GM18951 (cell line): ENCODE measurements at regions not wholly inside any gene's neighbourhood (a gene's known extent, or its start where the extent isn't known, plus 50 kb on each side); places are given as distances from the start of the nearest gene placed in this dataset.
"Not testable (repeated sequence)": the region's sequence is repeated elsewhere in the genome, so short reads cannot be mapped to it uniquely, and the experiment has no call there.

ENCODE experiments used
- in situ Hi-C: fragments of 300-500 bp; cut with MboI; formaldehyde crosslinking; loops from one replicate; pipeline ENCODE4 v1.12.0; 2022; ENCODE audit warnings: low sequenced_read_pairs, mixed read lengths, inconsistent platforms; ENCODE audit not compliant: unreplicated experiment

DNA sequence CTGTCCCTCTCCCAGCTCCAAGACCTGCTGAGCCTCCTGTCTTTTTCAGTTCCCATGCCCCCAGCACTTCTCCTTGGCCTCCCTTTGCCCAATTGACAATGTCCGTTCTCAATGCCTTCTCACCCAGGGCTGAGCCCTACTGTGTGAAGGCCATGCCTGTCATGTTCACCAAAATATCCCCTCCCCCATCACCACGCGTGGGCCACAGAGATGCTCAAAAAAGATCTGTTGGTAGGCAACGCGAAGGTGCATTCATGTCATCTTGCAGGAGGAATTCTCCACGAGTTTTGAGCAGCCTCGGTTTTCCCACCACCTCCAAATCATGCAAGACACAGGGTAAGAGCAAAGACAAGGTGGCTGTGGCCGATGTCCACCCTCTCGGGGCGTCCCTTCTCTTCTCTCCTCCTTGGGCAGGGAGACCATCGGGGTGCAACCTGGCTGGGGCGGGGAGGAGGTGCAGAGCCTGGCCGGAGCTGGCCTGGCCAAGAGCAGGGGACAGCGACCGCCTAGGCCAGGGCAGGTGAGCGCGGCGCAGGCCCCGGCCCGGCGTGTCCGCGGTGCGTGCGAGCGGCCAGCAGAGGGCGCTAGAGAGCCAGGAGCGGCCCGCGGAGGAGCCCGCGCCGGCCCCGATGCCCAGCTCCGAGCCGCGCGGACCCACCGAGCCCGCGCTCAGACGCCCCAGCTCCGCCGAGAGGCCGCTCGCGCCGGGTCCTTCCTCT, 56.3 kb upstream of the KRTAP5-11 start:
- in situ Hi-C loops: not testable (repeated sequence)

DNA sequence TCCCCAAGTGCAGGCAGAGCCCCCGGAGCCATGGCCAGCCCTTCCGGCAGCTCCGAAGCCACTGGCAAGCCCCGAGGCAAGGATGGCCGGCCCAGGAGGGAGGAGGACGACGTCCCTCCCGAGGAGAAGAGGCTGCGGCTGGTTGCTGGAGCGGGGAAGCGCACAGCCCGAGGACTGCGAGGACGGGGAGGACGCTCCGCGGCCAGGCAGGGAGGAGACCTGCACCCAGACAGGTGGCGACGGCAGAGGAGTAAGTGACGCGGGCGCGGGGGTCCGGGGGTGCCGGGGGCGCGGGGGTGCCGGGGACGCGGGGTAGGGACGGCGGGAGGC, 56.8 kb upstream of the KRTAP5-11 start:
- in situ Hi-C loops: not testable (repeated sequence)

DNA sequence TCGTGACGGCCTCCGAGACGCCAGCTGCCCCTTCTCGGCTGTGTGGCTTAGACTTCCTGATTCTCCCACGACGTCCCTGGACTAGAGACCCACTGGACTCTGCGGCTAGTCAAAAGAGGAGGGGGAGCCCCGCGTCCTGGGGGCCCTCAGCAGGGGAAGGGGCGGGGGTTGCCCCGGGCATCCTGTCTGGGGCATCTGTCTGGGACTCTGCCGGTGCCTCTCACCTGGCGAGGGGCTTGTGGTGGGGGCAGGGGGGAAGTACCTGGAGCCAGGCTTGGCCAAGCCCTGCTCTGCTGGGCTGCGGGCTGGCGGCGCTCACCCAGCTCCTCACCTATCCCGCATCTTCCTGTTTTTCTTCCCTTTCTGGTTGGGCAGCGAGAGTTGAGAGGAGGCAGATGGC, 57.2 kb upstream of the KRTAP5-11 start:
- in situ Hi-C loops: not testable (repeated sequence)

DNA sequence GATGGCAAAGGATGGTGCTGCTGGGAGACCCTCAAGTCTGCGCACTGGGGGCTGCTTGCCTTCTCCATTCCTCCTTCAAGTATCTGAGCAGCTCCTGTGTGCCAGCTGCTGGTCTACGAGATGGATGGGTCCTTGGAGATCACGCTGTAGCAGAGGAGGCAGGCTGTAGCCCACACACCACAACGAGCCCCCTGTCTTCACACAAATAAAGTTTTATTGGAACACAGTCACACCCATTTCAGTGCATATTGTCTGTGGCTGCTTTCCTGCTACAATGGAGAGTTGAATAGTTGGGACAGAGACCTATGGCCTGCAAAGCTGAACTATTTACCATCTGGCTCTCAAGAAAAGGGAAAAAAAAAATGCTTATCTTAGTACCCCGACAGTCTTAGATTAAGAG, 64.4 kb upstream of the KRTAP5-11 start:
- in situ Hi-C loops: not testable (repeated sequence)

- in situ Hi-C loops: not testable (repeated sequence)
Measured at GRCh38 chr11:71652998-71653397, 70.3 kb upstream of the KRTAP5-11 start.

GRCh38 chr11:71654423-71654822, 71.7 kb upstream of the KRTAP5-11 start:
- in situ Hi-C loops: not testable (repeated sequence)

GRCh38 chr11:71655041-71655440, 72.4 kb upstream of the KRTAP5-11 start:
- in situ Hi-C loops: not testable (repeated sequence)

DNA sequence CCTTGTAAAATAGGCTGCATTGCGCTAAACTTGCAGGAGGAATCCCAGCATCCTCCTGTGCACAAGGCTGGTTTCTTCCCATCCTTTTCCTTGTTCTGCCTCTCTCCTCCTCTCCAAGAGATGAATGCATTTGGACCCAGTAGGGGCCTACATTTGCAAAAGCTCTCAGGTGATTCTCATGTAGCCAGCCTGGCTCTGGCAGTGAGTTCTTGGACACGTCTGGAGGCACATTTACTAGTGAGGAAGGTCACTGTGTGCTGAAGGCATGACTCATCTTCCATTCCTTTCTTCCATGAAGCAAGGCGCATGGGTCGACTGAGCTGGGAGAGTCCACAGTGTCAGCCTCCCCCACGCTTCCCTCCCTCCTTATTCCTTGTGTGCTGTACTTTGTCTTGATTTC, 73.8 kb upstream of the KRTAP5-11 start:
- in situ Hi-C loops: not testable (repeated sequence)

DNA sequence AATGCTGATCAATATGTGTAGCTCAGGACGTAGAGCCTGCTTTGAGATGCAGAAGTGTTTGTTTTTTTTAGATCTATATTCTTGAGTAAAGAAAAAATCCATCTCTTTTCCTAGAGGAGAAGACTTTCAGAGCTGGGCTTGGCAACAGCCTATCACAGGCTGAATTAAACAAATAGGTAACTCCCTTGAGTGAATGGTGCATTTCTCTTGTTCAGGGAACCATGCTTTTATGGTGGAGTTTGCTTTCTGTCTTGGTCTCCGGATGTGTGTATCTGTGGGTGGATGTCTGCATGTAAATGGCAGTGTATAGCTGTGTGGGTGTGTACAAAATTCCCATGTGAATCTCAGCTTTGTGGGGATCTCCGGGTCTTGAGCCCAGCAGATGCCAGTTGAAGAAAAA, 82.3 kb upstream of the KRTAP5-11 start:
- in situ Hi-C loops: not testable (repeated sequence)

DNA sequence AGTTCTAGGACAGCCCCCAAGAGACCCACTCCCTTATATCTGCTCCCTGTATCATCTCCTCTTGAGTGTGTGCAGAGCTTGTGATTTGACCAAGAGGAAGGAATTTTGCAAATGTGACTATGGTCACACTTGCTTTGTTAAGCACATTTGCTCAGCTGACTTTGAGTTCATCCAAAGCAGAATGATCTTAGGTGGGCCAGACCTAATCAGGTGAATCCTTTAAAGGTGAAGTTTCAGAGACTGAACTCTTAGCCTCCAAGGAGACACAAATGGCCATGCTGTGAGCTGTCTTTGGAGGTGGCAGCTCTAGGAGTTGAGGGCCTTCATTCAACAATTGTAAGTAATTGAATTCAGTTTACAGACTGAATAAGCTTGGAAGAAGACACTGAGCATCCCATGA, 115.4 kb upstream of the KRTAP5-11 start:
- in situ Hi-C loops: not testable (repeated sequence)

DNA sequence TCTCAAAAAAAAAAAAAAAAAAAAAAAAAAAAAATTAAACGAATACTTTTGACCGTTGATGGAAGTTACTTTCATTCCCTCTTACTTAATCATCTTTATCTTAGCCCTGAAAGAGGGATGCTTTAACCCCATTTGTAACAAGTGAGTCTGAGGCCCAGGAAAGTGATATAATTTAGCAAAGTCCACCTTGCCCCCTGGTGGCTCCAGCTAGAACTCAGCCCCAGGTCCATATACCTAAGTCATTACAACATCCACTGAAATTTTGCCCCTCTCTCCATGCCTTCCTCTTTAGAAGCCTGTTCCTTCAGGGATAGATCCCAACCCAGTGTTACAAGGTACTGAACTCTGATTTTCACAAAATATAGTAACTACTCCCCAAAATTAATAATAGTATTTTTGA, 116.3 kb upstream of the KRTAP5-11 start:
- in situ Hi-C loops: not testable (repeated sequence)

DNA sequence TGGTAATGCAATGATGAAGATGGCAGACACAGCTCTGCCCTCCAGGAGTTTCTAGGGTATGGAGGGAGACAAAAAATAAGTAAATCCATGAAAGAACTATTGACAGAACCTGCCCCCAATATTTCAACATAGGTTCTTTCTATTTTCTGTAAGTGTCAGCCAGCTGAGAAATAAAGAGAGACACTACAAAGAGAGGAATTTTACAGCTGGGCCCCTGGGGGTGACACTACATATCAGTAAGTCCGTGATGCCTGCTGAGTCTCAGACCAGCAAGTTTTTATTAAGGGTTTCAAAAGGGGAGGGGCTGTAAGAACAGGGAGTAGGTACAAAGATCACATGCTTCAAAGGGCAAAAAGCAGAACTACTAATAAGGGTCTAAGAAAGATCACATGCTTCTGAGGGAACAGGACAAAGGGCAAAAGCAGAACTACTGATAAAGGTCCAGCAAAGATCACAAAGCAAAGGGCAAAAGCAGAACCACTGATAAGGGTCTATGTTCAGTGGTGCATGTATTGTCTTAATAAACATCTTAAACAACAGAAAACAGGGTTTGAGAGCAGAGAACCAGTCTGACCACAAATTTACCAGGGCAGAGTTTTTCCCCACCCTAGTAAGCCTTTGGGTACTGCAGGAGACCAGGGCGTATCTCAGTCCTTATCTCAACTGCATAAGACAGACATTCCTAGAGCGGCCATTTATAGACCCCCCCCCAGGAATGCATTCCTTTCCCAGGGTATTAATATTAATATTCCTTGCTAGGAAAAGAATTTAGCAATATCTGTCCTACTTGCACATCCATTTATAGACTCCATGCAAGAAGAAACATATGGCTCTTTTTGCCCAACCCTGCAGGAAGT, 119.0 kb upstream of the KRTAP5-11 start:
- in situ Hi-C loops: not testable (repeated sequence)

GRCh38 chr11:71705086-71705737, 122.5 kb upstream of the KRTAP5-11 start:
- in situ Hi-C loops: not testable (repeated sequence)

DNA sequence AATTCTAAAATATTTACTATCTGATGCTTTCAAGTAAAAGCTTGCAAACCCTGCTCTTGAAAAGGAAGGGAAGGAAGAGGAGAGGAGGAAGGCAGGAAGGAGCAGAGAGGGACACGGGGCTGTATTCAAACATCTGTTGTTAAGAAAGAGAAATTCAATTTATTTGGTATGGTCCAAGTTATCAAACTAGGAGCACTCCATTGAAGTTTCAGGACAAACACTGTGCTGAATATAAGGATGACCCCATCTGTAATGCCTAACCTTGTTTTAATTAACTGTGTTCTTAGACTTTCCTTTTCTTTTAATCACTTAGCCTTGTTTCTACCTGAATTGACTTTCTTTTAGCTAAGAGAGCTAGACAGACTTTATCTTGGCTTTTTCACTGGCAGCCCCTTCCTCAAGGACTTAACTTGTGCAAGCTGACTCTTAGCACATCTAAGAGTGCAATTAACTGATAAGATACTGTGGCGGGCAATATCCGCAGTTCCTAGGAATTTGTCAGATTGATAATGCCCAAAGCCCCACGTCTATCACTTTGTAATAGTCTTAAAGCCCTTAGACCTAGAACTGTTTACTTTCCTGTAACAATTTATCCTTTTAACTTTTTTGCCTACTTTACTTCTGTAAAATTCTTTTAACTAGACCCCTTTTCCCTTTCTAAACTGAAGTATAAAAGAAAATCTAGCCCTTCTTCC, 123.2 kb upstream of the KRTAP5-11 start:
- in situ Hi-C loops: not testable (repeated sequence)

DNA sequence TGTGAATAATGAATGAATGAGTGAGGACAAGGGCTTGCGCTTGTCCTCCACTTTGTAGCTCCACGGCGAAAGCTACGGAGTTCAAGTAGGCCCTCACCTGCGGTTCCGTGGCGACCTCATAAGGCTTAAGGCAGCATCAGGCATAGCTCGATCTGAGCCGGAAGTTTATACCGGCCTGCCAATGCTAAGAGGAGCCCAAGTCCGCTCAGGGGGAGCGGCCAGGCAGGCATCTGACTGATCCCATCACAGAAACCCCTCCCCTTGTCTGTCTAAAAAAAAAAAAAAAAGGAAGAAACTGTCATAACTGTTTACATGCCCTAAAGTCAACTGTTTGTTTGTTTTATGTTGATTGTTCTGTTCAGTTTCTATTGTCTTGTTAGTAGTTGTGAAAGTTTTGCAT, 124.4 kb upstream of the KRTAP5-11 start:
- in situ Hi-C loops: not testable (repeated sequence)

- in situ Hi-C loops: not testable (repeated sequence)
Measured at GRCh38 chr11:71709541-71709940, 123.5 kb upstream of the DEFB108B start.

DNA sequence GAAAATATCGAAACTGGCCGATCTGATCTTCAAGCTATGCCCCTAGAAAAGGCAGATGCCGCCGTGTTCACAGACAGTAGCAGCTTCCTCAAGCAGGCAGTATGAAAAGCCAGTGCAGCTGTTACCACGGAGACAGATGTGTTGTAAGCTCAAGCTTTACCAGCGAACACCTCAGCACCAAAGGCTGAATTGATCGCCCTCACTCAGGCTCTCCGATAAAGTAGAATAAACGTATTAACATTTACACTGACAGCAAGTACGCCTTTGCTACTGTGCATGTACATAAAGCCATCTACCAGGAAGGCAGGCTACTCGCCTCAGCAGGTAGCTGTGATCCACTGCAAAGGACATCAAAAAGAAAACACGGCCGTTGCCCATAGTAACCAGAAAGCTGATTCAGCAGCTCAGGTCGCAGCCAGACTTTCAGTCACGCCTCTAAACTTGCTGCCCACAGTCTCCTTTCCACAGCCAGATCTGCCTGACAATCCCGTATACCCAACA, 122.8 kb upstream of the DEFB108B start:
- in situ Hi-C loops: not testable (repeated sequence)

- in situ Hi-C loops: not testable (repeated sequence)
Measured at GRCh38 chr11:71710701-71711385, 122.2 kb upstream of the DEFB108B start.

DNA sequence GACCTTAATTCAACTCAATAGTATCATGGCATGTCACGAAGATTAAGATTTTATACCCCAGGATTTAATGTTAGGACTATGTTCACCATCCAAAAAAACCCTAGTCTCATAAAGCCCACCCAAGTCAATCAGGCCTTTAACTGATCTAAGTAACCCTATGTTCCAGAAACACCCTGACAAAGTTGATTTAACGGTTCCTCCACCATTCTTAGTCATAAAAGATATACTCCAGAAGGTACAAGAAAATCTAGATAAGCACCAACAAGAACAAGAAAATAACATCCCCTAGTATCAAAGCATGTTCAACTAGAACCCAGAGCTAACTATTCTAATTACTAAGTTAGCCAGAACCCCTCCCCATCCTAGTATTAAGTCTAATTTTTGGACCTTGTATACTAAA, 120.7 kb upstream of the DEFB108B start:
- in situ Hi-C loops: not testable (repeated sequence)
